SW 1271 (cell line): ENCODE measurements at regions not wholly inside any gene's neighbourhood (a gene's known extent, or its start where the extent isn't known, plus 50 kb on each side); places are given as distances from the start of the nearest gene placed in this dataset.

Experiments
- DNase-seq, 2 experiments: peaks; one replicate each; lab custom pipeline; 2025; lab: John Stamatoyannopoulos, UW

- no peak for DNase-seq
Observed at GRCh38 chr11:70872955-70873735, 379.2 kb downstream of the SHANK2 start.

GRCh38 chr11:70873736-70874412, 378.5 kb downstream of the SHANK2 start:
- DNase-seq, result no peak

GRCh38 chr11:70876685-70877084, 375.7 kb downstream of the SHANK2 start:
- no peak for DNase-seq

GRCh38 chr11:70877151-70877550, 375.2 kb downstream of the SHANK2 start:
- no peak for DNase-seq

GRCh38 chr11:70878366-70878765, 374.0 kb downstream of the SHANK2 start:
- no peak for DNase-seq

- no peak for DNase-seq
Observed at GRCh38 chr11:70879601-70880285, 372.6 kb downstream of the SHANK2 start.

- DNase-seq, result no peak
Observed at GRCh38 chr11:70880416-70880815, 372.0 kb downstream of the SHANK2 start.

- DNase-seq, result no peak
Observed at GRCh38 chr11:70881948-70882715, 370.2 kb downstream of the SHANK2 start.

- no peak for DNase-seq
Observed at GRCh38 chr11:70882716-70883085, 369.7 kb downstream of the SHANK2 start.

GRCh38 chr11:70883323-70883940, 368.9 kb downstream of the SHANK2 start:
- DNase-seq, result no peak

- DNase-seq, result no peak
Observed at GRCh38 chr11:70883973-70884623, 368.3 kb downstream of the SHANK2 start.

- DNase-seq, result no peak
Observed at GRCh38 chr11:70885281-70886231, 366.8 kb downstream of the SHANK2 start.

- no peak for DNase-seq
Observed at GRCh38 chr11:70886256-70886655, 366.1 kb downstream of the SHANK2 start.

GRCh38 chr11:70886676-70887541, 365.5 kb downstream of the SHANK2 start:
- no peak for DNase-seq

GRCh38 chr11:70887542-70887827, 364.9 kb downstream of the SHANK2 start:
- no peak for DNase-seq

- no peak for DNase-seq
Observed at GRCh38 chr11:70888061-70888460, 364.3 kb downstream of the SHANK2 start.

GRCh38 chr11:70889411-70889810, 363.0 kb downstream of the SHANK2 start:
- DNase-seq, result no peak

- DNase-seq, result no peak
Observed at GRCh38 chr11:70891844-70892380, 360.5 kb downstream of the SHANK2 start.

- no peak for DNase-seq
Observed at GRCh38 chr11:70892889-70893288, 359.5 kb downstream of the SHANK2 start.
